A673 (cell line): ENCODE measurements at regions not wholly inside any gene's neighbourhood (a gene's known extent, or its start where the extent isn't known, plus 50 kb on each side); places are given as distances from the start of the nearest gene placed in this dataset.

Experiments
- EZH2 ChIP-seq: fragments of 200-600 bp; sonication (generic); IDR thresholded peaks from 2 replicates; pipeline ENCODE4 v1.6.1; 2017; ENCODE audit warnings: borderline replicate concordance, low read depth, mild to moderate bottlenecking, mixed read lengths, antibody characterized with exemption, low read length; ENCODE audit not compliant: poor library complexity, severe bottlenecking
- TF ChIP-seq, protein P1 (sequence below): fragments of 300-800, 200-600 bp; sonication (generic); conservative IDR thresholded peaks from 2 replicates; pipeline ENCODE4 v1.5.1; 2017; ENCODE audit warnings: low read depth, mild to moderate bottlenecking, antibody characterized with exemption, low read length, moderate library complexity, mixed read lengths

DNA sequence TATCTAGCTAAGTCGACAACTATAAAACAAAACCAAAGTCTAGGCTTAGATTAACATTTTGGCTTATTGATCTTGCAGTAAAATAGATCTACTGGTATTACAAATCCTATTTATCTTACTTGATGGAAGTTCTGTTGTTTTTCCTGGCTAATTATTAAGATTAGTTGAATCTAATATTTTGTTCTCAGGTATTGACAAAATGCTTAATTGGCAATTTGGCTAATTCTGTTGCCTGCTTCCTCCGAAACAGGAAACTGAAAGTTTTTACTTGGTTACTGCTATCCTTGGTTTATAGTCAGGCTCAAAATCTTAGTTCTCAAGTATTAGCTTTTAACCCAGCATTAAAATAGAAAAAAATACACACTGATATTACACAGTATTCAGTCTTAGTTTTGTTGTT is 820.5 kb downstream of the NR2F1-AS1 start:
- TF ChIP-seq, protein P1, sequence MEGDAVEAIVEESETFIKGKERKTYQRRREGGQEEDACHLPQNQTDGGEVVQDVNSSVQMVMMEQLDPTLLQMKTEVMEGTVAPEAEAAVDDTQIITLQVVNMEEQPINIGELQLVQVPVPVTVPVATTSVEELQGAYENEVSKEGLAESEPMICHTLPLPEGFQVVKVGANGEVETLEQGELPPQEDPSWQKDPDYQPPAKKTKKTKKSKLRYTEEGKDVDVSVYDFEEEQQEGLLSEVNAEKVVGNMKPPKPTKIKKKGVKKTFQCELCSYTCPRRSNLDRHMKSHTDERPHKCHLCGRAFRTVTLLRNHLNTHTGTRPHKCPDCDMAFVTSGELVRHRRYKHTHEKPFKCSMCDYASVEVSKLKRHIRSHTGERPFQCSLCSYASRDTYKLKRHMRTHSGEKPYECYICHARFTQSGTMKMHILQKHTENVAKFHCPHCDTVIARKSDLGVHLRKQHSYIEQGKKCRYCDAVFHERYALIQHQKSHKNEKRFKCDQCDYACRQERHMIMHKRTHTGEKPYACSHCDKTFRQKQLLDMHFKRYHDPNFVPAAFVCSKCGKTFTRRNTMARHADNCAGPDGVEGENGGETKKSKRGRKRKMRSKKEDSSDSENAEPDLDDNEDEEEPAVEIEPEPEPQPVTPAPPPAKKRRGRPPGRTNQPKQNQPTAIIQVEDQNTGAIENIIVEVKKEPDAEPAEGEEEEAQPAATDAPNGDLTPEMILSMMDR: no peak
- TF ChIP-seq EZH2: no peak
